ENCODE measurements at regions not wholly inside any gene's neighbourhood (a gene's known extent, or its start where the extent isn't known, plus 50 kb on each side); places are given as distances from the start of the nearest gene placed in this dataset.

DNA sequence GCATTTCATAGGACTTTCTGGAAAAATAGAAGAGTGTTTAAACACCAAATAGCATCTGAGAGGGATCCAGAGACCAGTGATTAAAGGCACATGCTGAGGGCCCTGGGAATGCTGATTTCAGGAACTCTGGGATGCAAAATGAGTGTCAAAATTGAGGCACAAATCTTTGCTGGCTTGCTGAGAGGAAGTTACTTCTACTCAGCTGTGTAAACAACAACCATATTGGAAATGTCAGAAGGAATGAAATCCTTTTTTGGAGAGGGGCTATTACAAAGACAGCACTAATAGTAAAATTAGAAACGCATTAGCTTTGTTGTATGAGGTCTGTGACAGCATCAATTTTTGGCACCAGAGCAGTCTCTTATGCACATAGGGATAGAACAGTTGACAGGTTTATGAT, 267.8 kb upstream of the RAG2 start:
- no peak for TF ChIP-seq CTCF (IDR thresholded peaks at IDR 0.05; ENCODE audit: insufficient read depth, low read length)
- TF ChIP-seq SPI1 (IDR thresholded peaks at IDR 0.05; ENCODE audit: borderline replicate concordance, low read depth), result no peak
- TF ChIP-seq POLR2AphosphoS5 (IDR thresholded peaks at IDR 0.05; ENCODE audit: low read depth), result no peak
- TF ChIP-seq REST (IDR thresholded peaks at IDR 0.05; ENCODE audit: insufficient replicate concordance, low read depth), result no peak

All from HL-60 (cell line).